Psoas muscle (tissue), 7 donors: ENCODE measurements at regions not wholly inside any gene's neighbourhood (a gene's known extent, or its start where the extent isn't known, plus 50 kb on each side); places are given as distances from the start of the nearest gene placed in this dataset.

Experiments
- ATAC-seq, 4 donors: fragments of 200-7000 bp; cut with Tn5 transposase; one replicate each; pipeline ENCODE4 v1.9.1; 2020; ENCODE audit warnings: moderate library complexity in 3 of 4, mild to moderate bottlenecking in 2 of 4
- DNase-seq, 2 donors: peaks; one replicate each; pipeline ENCODE4 v3.0.0-alpha.2; 2020
- H3K27ac ChIP-seq: fragments of 200-600 bp; one replicate; pipeline ENCODE4 v1.8.0; 2022
- H3K27me3 ChIP-seq, 3 donors: fragments of 200-600 bp in 1 of 3; one replicate each; pipeline versions ENCODE4 v1.6.1 to v1.8.0; 2013 to 2022; ENCODE audit warnings: low read length in 2 of 3, mild to moderate bottlenecking in 2 of 3, moderate library complexity in 1 of 3; ENCODE audit not compliant: insufficient read depth in 3 of 3
- H3K36me3 ChIP-seq, 2 donors: fragments of 200-600 bp in 1 of 2; one replicate each; pipeline versions ENCODE4 v1.6.1 to v1.8.0; 2013 to 2022; ENCODE audit warnings: low read depth in 1 of 2, mild to moderate bottlenecking in 1 of 2, moderate library complexity in 1 of 2; ENCODE audit not compliant: insufficient read depth in 1 of 2
- H3K4me1 ChIP-seq: fragments of 200-600 bp; one replicate; pipeline ENCODE4 v1.8.0; 2022
- H3K4me3 ChIP-seq: fragments of 200-600 bp; one replicate; pipeline ENCODE4 v1.8.0; 2022; ENCODE audit warnings: mild to moderate bottlenecking
- H3K9me3 ChIP-seq: fragments of 200-600 bp; one replicate; pipeline ENCODE4 v1.8.0; 2022
- CTCF ChIP-seq: fragments of 200-600 bp; IDR thresholded peaks from one replicate; pipeline ENCODE4 v1.8.0; 2022; ENCODE audit warnings: antibody characterized with exemption
- WGBS, 3 donors: extraction: QIAGEN DNeasy Blood & Tissue Kit; methylation state at CpG; one replicate each; pipeline versions ENCODE4 v1.1.6 to v1.1.7; 2013; 5-methylcytosine and 5-hydroxymethylcytosine counted together
- intact Hi-C, 2 donors: fragments of 100-400 bp; cut with DNase I; formaldehyde crosslinking; loops; one replicate each; pipeline versions ENCODE4 v1.11.0 to v1.14.2; 2022
- donor health status: healthy with polysubstance abuse.
- donor health status: DM: no; HTN: no; CAD: no; lungs with moderate emphysema.
- donor health status: Bipolar disorder and iron deficiency.
- donor health status: healthy.
- donor health status: DM: yes; HTN: yes; CAD: no.
- donor health status: DM: no; HTN: no; CAD: no.
- donor health status: DM: yes; HTN: yes; CAD: no.

DNA sequence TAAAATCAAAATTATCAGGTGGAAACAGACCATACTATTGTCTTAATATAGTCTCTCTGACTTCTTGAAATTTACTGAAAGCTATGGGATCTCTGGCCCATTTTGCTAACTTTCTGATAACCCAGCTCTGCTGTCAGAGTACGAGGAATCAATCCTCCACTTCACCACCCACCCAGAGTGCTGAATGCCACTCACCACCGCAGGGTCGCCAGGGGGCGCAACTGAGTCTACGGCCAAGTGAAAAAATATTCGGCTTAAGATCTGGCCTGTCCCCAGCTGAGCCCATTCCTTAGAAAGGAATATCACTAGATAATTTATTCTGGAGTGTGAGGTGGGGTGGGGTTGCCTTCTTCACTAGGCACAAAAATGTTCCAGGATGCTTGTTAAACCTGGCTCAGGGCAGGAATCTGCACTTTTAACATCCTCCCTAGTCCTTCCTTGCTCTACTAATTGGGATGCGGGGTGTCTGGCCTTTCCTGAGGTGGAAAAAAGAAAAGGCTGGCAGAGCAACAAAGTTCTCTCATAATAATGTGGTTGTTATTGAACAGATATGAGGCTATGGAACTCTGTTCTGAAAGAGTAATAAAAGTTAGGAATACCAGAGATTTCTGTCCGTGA is 520.6 kb downstream of the MFSD1 start:
- no peak overlapping the region for H3K27ac ChIP-seq
- H3K4me1 ChIP-seq, result no peaks in the 10 kb centered on the region
- intact Hi-C loops, result loop anchor here (2.0 to 5.0 kb wide), 3 partner anchors 440 to 480 kb away; no protein-coding TSS in a partner anchor
- no peaks in the 10 kb centered on the region for H3K36me3 ChIP-seq
- TF ChIP-seq CTCF, result peak; percentile 55
- peak; percentile 21 to 53 for DNase-seq
- no peak for ATAC-seq
- H3K27me3 ChIP-seq, result no peaks in the 10 kb centered on the region
- 30 to 40% (median 39%) methylated on average over 8 of the region's 8 CpGs for WGBS, 3 donors
- no peak overlapping the region for H3K4me3 ChIP-seq
- H3K9me3 ChIP-seq, result no peaks in the 10 kb centered on the region

DNA sequence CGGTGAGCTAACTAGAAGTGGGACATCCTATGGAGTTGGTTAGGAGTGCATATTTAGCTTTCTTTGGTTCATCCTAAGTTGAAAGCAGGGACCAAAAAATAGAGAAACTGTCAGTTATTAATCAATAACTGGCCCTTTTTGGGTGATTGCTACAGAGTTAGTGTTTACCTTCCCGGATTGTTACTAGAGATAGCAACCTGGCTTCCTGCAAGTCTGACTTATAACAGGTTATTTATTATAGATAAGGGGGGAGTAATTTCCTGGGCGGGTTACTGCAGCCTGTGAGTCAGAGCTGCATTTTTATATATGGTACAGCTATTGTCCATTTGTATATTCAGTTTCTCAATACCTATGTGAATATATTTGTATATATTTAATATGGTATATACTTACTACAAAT is 522.0 kb downstream of the MFSD1 start:
- Histone ChIP-seq H3K27ac (no peak overlapping the region), H3K36me3 (no peaks in the 10 kb centered on the region), H3K4me3 (no peak overlapping the region), H3K4me1 (no peaks in the 10 kb centered on the region), H3K27me3 (no peaks in the 10 kb centered on the region), H3K9me3 (no peaks in the 10 kb centered on the region)
- no peak for TF ChIP-seq CTCF
- ATAC-seq (no peak), DNase-seq (no peak)
- intact Hi-C loops, result loop anchor here (2.0 to 5.0 kb wide), 3 partner anchors 438 to 479 kb away; no protein-coding TSS in a partner anchor
- 80 to 86% (median 85%) methylated on average over 3 of the region's 3 CpGs for WGBS, 3 donors

DNA sequence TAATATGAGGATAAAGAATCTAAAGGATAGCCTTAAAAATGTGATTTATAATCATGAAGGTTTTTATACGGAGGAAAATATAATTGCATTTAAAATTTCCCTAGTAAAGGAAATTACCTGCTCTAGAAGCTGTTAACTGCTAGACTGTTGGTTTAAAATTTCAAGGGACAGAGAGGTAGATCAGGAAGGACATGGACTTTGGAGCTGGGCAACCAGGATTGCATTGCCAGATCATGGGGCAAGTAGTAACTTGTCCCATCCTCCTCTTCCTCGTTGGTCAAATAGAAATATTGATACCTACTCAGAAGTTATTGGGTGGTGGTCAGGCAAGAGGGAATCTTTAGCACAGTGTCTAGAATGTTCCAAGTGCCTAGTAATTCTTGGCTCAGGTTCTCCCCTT is 525.1 kb downstream of the MFSD1 start:
- no peak overlapping the region for H3K4me3 ChIP-seq
- TF ChIP-seq CTCF, result no peak
- no peak for ATAC-seq
- intact Hi-C loops, result no loop called here
- no peaks in the 10 kb centered on the region for H3K27me3 ChIP-seq
- no peak overlapping the region for H3K27ac ChIP-seq
- H3K36me3 ChIP-seq, result no peaks in the 10 kb centered on the region
- 57 to 61% (median 60%) methylated on average over 2 of the region's 2 CpGs for WGBS, 3 donors
- no peak for DNase-seq
- no peaks in the 10 kb centered on the region for H3K4me1 ChIP-seq
- H3K9me3 ChIP-seq, result no peaks in the 10 kb centered on the region

DNA sequence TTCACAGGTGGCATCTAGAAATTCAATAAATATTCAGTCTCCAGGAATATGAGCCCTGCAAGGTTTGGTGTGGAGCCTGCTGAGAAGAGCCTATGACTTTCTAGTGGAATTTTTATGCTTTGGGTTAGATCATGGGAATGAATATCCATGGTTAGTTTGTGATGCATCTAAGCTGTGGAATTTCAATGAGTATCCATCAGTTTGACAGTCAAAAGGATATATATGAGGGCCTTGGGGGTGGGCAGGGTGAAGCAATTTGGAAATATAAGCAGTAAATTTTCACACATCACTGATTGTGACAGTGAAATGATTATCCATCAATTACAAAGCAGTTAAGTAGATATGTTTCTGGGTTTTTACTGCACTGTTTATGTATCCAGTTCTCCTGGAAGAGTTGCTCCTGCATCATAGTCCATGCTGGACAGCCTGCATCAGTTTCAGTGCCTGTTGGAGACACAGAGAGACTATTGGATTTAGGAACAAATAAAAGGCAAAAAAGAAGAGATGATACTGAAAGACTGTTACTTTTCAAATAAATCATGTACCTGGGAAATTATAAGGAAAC is 530.8 kb downstream of the MFSD1 start:
- no peak overlapping the region for H3K27ac ChIP-seq
- H3K36me3 ChIP-seq, result no peaks in the 10 kb centered on the region
- no peaks in the 10 kb centered on the region for H3K4me1 ChIP-seq
- intact Hi-C loops, result no loop called here
- no peaks in the 10 kb centered on the region for H3K27me3 ChIP-seq
- H3K9me3 ChIP-seq, result no peaks in the 10 kb centered on the region
- TF ChIP-seq CTCF, result no peak
- H3K4me3 ChIP-seq, result no peak overlapping the region
- ATAC-seq, result no peak
- no peak for DNase-seq

GRCh38 chr3:159339131-159339530 is 537.3 kb downstream of the MFSD1 start:
- Histone ChIP-seq H3K27me3 (no peaks in the 10 kb centered on the region), H3K4me3 (no peak overlapping the region), H3K36me3 (no peaks in the 10 kb centered on the region), H3K9me3 (no peaks in the 10 kb centered on the region), H3K4me1 (no peaks in the 10 kb centered on the region), H3K27ac (no peak overlapping the region)
- intact Hi-C loops, result no loop called here
- no peak for DNase-seq
- no peak for TF ChIP-seq CTCF
- ATAC-seq, result no peak
